Right atrium auricular region (tissue), 2 donors: ENCODE measurements at regions not wholly inside any gene's neighbourhood (a gene's known extent, or its start where the extent isn't known, plus 50 kb on each side); places are given as distances from the start of the nearest gene placed in this dataset.

Experiments
- DNase-seq: peaks from one replicate; pipeline ENCODE4 v3.0.0-alpha.2; 2019; ENCODE audit warnings: low spot score
- H3K27ac ChIP-seq, 2 donors: fragments of 200-600 bp; sonication (generic); 1 replicate in 1 of 2; 2 replicates in 1 of 2; pipeline ENCODE4 v1.5.1; 2016 to 2019
- H3K27me3 ChIP-seq, 2 donors: fragments of 200-600 bp; sonication (generic); one replicate each; pipeline versions ENCODE4 v1.5.1 to v1.6.0; 2017 to 2019
- H3K36me3 ChIP-seq: fragments of 200-600 bp; sonication (generic); one replicate; pipeline ENCODE4 v1.5.1; 2016
- H3K4me1 ChIP-seq, 2 donors: fragments of 200-600 bp; sonication (generic); one replicate each; pipeline versions ENCODE4 v1.5.1 to v1.6.0; 2017 to 2019
- H3K4me3 ChIP-seq, 2 donors: fragments of 200-600 bp; sonication (generic); 1 replicate in 1 of 2; 2 replicates in 1 of 2; pipeline ENCODE4 v1.5.1; 2017 to 2019; ENCODE audit warnings: mild to moderate bottlenecking in 1 of 2, moderate library complexity in 1 of 2
- H3K9me3 ChIP-seq, 2 donors: fragments of 200-600 bp; sonication (generic); one replicate each; pipeline ENCODE4 v1.5.1; 2019
- TF ChIP-seq, protein P1 (sequence below), 2 donors: fragments of 200-600 bp; sonication (generic); IDR thresholded peaks; one replicate each; pipeline ENCODE4 v1.5.1; 2019; ENCODE audit warnings: antibody characterized with exemption in 2 of 2

DNA sequence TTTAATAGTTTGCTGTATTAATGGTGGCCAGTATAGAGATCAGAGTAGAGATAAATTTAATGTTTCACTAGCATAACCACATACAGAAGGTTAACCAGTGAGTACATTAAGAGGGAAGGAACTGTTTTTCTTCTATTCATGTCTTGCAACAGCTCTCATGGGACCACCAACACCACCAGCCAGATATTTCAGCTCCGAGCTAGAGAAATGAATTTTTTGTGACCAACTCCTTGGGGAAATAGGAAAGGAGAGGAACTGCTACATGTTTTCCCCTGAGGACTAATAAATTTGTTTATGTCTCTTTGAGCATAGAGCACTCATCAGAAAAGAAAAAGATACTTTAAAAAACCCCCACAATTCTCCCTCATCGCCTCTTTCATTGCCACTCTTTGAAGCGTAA is 247.5 kb downstream of the MBNL1 start:
- TF ChIP-seq, protein P1, sequence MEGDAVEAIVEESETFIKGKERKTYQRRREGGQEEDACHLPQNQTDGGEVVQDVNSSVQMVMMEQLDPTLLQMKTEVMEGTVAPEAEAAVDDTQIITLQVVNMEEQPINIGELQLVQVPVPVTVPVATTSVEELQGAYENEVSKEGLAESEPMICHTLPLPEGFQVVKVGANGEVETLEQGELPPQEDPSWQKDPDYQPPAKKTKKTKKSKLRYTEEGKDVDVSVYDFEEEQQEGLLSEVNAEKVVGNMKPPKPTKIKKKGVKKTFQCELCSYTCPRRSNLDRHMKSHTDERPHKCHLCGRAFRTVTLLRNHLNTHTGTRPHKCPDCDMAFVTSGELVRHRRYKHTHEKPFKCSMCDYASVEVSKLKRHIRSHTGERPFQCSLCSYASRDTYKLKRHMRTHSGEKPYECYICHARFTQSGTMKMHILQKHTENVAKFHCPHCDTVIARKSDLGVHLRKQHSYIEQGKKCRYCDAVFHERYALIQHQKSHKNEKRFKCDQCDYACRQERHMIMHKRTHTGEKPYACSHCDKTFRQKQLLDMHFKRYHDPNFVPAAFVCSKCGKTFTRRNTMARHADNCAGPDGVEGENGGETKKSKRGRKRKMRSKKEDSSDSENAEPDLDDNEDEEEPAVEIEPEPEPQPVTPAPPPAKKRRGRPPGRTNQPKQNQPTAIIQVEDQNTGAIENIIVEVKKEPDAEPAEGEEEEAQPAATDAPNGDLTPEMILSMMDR (IDR thresholded peaks at IDR 0.05): no peak
- H3K4me3 ChIP-seq: no peak overlapping the region
- no peaks in the 10 kb centered on the region for H3K27me3 ChIP-seq
- no peak overlapping the region for H3K27ac ChIP-seq
- H3K36me3 ChIP-seq: no peaks in the 10 kb centered on the region
- no peak for DNase-seq
- H3K4me1 ChIP-seq: no peaks in the 10 kb centered on the region
- no peaks in the 10 kb centered on the region for H3K9me3 ChIP-seq

DNA sequence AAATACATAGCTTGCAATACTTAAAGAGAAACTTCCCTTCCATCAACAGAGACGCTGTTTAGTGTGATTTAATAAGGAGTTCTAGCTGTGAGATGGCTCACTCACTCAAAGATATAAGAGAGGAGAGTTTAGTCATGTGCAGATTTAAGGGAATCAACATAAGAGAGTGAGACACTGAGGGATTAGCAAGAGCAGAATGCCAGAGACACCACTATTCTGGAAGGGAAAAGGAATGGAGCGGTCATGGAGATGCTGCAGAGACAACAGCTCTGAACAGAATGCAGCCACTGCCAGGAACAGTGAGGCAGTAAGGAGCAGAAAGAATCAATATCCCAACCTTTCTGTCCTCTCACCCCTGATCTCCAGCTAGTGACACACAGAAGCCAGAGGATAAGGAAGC is 248.8 kb downstream of the MBNL1 start:
- TF ChIP-seq, protein P1 (IDR thresholded peaks at IDR 0.05): no peak
- Histone ChIP-seq H3K36me3 (no peaks in the 10 kb centered on the region), H3K4me1 (no peaks in the 10 kb centered on the region), H3K27me3 (no peaks in the 10 kb centered on the region), H3K9me3 (no peaks in the 10 kb centered on the region), H3K4me3 (no peak overlapping the region), H3K27ac (no peak overlapping the region)
- no peak for DNase-seq

DNA sequence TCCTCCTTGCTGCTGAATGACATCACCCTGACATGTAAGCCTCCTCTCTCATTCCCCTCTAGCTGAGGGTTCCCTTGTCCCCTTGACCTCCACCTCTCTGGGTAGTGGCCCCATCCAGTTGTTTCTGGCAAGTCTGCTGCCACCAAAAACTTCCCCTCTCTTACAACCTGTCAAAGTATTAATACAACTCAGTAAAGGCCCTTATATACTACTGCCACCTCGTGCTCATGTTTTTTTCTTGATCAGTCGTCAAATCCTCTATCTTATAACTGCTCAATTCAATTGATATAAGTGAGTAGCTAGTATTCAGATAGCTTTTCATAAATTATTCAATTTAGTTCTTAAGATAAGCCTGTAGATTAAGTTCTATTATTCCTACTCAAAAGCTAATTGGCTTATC is 249.6 kb downstream of the MBNL1 start:
- no peaks in the 10 kb centered on the region for H3K9me3 ChIP-seq
- no peaks in the 10 kb centered on the region for H3K36me3 ChIP-seq
- DNase-seq: no peak
- TF ChIP-seq, protein P1 (IDR thresholded peaks at IDR 0.05): no peak
- no peak overlapping the region for H3K4me3 ChIP-seq
- H3K4me1 ChIP-seq: no peaks in the 10 kb centered on the region
- no peaks in the 10 kb centered on the region for H3K27me3 ChIP-seq
- no peak overlapping the region for H3K27ac ChIP-seq

DNA sequence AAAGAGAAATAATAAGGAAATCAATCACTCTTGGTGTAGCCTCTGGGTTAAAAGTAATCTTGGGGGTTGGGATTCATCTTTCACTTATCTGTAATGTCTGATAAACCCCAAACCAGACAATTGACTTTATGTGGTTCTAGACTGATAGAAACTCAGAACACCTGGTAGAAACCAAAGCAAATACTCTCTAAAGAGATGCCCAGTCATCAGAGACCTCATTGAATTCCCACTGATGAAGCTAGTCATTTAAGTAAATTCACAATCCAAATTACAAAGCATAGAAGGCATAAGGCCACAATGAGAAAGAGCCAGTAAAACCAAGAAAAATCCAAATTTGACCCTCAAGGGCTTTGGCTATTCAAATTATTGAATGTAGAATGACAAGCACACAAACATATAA is 250.6 kb downstream of the MBNL1 start:
- no peak overlapping the region for H3K4me3 ChIP-seq
- TF ChIP-seq, protein P1 (IDR thresholded peaks at IDR 0.05): no peak
- H3K27ac ChIP-seq: no peak overlapping the region
- no peaks in the 10 kb centered on the region for H3K27me3 ChIP-seq
- no peaks in the 10 kb centered on the region for H3K36me3 ChIP-seq
- H3K4me1 ChIP-seq: no peaks in the 10 kb centered on the region
- no peak for DNase-seq
- H3K9me3 ChIP-seq: no peaks in the 10 kb centered on the region

DNA sequence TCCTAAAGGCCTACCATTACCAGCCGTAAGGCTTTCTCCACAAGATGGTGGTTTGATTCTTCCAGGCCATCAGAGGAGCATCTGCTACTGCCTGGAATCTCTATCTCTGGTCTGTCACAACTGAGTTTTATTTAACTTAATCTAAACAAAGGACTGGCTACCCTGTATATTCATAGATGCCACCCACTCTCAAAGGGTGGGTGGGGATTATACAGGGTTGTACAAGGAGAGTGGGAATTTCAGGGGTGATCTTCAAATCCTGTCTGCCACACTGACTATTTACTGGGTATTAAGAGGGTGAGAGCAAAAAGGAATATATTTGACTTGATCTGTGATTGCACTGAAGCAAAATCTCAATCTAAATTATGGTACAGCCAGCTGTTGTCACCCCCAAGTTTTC is 253.3 kb downstream of the MBNL1 start:
- DNase-seq: no peak
- H3K4me1 ChIP-seq: no peaks in the 10 kb centered on the region
- H3K36me3 ChIP-seq: no peaks in the 10 kb centered on the region
- H3K4me3 ChIP-seq: no peak overlapping the region
- H3K9me3 ChIP-seq: no peaks in the 10 kb centered on the region
- H3K27me3 ChIP-seq: no peaks in the 10 kb centered on the region
- H3K27ac ChIP-seq: no peak overlapping the region
- TF ChIP-seq, protein P1 (IDR thresholded peaks at IDR 0.05): no peak
